ENCODE measurements at regions not wholly inside any gene's neighbourhood (a gene's known extent, or its start where the extent isn't known, plus 50 kb on each side); places are given as distances from the start of the nearest gene placed in this dataset.
"Not testable (repeated sequence)": the region's sequence is repeated elsewhere in the genome, so short reads cannot be mapped to it uniquely, and the experiment has no call there.

DNA sequence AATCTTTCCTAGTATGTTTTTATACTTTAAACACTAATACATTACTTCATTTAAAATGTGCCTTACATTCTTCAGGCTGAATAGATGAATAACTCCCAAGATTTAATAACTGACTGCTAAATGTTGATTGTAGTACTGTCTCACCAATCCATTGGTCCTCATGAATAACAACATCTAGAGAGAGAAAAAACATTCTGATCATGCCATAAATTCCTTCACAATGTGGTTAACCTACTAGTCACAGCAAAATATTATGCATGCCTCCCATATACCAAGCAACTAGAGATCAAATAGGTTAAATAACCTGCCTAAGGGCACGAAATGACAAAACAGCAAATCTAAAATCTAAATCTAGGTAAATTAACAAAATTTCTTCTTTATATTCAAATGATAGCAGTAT lies 66.2 kb downstream of the SYT15 start:
- H3K27me3 Mint-ChIP-seq, H3K36me3 Mint-ChIP-seq, H3K9me3 Mint-ChIP-seq, H3K4me1 Mint-ChIP-seq, H3K27ac Mint-ChIP-seq, H3K4me3 Mint-ChIP-seq: not testable (repeated sequence)

DNA sequence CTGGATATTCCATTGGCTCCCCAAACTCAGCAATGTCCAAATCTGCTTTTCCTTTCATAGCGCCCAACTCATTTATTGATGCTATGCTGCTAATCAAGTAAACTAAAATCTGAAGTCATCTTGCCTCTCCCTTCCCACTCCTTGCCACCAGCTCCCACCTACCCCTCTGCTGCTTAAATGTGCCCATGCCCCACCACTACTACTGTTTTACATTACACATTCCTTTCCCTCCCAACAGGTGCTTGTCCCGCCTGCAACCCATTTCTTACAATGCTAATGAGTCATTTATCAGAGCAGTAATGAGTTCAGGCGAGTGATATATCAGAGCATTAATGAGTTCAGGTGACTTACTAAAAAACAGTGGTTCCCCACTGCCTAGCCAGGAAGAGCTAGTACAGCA lies 67.2 kb downstream of the SYT15 start:
- not testable (repeated sequence) for H3K9me3 Mint-ChIP-seq, H3K4me1 Mint-ChIP-seq, H3K36me3 Mint-ChIP-seq, H3K27me3 Mint-ChIP-seq, H3K27ac Mint-ChIP-seq, H3K4me3 Mint-ChIP-seq

DNA sequence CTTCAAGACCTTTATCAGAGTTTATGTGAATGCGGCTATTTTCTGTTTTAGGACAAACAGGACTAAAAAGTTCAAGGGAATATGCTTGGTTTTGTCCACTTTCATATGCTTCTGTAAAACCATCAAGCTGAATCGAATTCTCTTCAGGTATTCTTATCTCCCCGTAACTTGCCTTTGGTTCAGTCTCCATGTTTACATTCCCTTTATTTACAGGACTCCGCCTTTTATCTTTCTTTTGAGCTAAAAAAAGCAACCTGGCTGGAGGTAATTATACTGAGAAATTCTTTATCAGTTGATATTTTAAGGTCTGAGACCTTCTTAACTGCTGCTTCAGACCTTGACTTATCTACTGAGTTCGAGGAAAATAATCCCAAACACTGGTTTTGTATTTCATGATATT lies 72.0 kb downstream of the SYT15 start:
- H3K9me3 Mint-ChIP-seq, H3K27me3 Mint-ChIP-seq, H3K27ac Mint-ChIP-seq, H3K36me3 Mint-ChIP-seq, H3K4me1 Mint-ChIP-seq, H3K4me3 Mint-ChIP-seq: not testable (repeated sequence)

DNA sequence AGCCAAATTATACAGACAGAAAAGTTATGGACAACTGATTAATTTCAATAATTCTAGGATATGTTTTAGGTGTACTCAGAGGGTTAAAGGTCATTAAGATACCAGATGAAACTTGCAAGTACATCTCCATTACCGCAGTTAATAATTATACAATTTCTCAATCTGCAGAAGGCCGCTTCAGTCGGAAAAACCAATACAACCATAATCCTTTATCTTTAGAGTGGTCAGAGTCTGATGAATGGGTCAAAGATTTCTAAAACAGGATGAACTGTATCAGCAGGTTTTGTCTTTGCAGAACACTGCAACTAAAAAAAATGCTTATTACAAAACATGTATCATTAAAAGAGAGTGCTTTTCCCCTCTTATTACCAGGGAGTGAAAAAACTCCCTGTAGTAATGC lies 78.5 kb downstream of the SYT15 start:
- H3K27ac Mint-ChIP-seq, H3K4me1 Mint-ChIP-seq, H3K4me3 Mint-ChIP-seq, H3K36me3 Mint-ChIP-seq, H3K27me3 Mint-ChIP-seq, H3K9me3 Mint-ChIP-seq: not testable (repeated sequence)

DNA sequence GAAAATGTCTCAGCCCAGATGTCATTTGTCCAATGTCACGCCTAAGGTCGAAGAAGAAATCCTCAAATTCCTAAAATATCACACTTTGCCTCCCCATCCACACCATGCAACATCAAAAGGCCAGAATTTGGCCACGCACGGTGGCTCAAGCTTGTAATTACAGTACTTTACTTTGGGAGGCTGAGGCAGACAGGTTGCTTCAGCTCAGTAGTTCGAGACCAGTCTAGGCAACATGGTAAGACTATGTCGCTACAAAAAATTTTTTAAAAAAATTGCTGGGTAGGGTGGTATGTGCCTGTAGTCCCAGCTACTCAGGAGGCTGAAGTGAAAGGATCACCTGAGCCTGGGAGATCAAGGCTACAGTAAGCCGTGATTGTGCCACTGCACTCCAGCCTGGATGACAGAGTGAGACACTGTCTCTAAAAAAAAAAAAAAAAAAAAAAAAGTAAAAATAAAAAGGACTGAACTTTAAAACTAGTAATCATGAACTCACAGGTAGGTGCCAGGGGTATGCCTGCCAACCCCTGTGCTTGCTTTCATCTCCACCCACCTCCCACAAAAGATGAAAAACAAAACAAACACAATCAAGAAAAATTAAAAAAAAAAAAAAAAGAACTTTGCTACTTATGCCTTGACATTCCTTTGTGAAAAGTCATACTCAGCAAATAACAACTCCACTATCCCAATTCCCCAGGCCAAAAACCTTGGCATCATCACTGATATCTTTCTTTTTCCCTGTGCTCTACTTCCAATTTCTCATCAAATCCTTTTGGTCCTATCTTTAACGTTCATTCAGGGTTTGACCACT lies 81.3 kb downstream of the SYT15 start:
- H3K27me3 Mint-ChIP-seq, H3K4me1 Mint-ChIP-seq, H3K27ac Mint-ChIP-seq, H3K9me3 Mint-ChIP-seq, H3K36me3 Mint-ChIP-seq, H3K4me3 Mint-ChIP-seq: not testable (repeated sequence)

DNA sequence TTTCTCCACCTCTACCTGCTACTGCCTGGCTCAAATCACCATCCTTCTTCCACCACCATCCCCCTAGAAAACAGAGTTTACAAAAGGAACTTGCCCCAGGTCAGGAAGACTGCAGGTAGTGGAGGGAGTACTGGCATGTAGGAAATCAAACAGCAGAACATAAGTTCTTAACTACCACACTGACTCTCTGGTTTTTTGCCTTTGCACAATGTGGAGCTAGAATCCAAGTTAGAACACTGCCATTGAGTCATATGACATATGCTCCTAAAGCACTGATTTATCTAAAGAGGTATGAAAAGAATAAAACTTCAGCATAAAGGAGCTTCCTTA lies 81.9 kb downstream of the SYT15 start:
- not testable (repeated sequence) for H3K9me3 Mint-ChIP-seq, H3K27me3 Mint-ChIP-seq, H3K27ac Mint-ChIP-seq, H3K4me1 Mint-ChIP-seq, H3K36me3 Mint-ChIP-seq, H3K4me3 Mint-ChIP-seq

DNA sequence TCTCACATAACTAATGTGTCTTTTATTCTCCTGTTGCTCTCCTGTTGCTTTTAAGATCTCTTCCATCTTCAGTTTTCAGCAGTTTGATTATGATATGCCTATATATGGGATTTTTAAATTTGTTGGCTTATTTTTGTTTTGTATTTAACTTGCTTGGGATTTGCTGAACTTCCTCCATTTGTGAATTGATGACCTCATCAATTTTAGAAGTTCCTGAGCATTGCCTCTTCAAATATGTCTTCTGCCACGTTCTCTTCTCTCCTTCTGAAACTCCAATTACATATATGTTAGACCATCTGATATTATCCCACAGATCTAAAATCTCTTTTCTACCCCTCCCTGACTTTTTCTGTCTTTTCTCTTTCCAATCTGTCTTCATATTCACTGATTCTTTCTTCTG lies 86.6 kb downstream of the SYT15 start:
- H3K9me3 Mint-ChIP-seq, H3K4me1 Mint-ChIP-seq, H3K27me3 Mint-ChIP-seq, H3K36me3 Mint-ChIP-seq, H3K27ac Mint-ChIP-seq, H3K4me3 Mint-ChIP-seq: not testable (repeated sequence)

DNA sequence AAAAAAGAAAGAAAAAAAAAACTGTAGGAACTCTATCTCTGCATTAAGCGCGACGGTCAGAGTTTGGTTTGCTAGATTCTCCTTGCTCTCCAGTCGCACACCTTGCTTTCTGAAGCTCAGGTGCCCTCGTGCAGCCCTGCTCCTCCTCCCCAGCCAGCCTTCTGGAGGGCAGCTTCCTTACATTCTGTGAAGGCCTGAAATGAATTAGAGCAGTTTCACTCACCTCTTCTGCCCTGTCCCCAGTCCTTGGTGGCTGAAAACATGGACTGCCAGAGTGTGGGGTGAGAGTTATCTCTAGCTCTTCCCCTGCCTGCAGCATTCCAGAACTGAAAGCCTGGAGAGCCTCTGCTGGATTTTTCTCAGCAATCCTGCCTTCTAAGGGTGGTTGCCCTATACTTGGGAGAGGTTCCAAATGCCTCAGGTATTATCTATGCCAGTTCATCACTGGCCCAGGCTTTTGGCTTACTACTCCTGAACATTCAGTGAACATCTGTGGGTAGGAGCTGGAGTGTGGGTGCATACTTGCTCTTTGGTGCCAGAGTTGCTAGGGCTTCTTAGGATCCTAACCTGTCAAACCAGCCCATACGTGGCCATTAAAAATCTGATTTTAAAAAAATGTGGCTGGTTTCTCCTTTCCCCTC lies 89.5 kb downstream of the SYT15 start:
- H3K36me3 Mint-ChIP-seq, H3K9me3 Mint-ChIP-seq, H3K27me3 Mint-ChIP-seq, H3K27ac Mint-ChIP-seq, H3K4me1 Mint-ChIP-seq, H3K4me3 Mint-ChIP-seq: not testable (repeated sequence)

DNA sequence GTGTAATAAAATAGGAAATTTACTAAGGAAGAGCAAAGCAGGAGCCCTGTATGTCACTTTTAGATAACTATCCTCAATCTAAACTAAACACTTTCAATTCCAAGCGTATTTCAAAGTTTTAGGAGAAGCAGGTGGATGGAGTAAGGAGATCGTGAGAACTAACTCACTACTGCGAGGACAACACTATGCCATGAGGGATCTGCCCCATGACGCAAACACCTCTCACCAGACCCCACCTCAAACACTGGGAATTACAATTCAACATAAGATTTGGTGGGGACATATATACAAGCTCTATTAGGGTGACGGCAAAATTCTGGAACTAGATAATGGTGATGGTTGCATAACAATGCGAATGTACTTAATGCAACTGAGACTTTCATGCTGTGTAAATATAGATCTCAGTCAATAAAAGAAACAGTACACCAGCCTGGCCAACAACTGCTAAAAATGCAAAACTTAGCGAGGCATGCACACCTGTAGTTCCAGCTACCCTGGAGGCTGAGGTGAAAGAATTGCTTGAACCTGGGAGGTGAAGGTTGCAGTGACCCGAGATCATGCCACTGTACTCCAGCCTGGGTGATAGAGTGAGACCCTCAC lies 99.0 kb downstream of the SYT15 start:
- H3K4me3 Mint-ChIP-seq, H3K36me3 Mint-ChIP-seq, H3K9me3 Mint-ChIP-seq, H3K27me3 Mint-ChIP-seq, H3K27ac Mint-ChIP-seq, H3K4me1 Mint-ChIP-seq: not testable (repeated sequence)

DNA sequence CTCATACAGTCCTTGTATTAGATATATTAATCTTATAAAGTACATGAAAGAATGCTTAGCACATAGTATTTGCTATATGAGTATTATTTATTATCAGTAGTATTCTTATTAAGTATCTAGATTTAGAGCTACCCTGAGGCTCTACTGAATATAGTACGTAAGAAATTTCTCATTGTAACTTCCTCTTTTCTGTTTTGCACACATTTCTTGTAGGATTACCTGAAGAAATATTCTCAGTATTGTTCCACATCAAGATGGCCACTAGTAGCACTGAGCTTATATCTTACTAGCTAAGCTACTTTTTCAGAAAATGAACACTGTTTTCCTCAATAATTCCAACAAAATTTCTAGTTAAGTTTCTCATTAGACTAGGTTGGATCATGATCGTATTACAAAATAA lies 112.5 kb downstream of the SYT15 start:
- not testable (repeated sequence) for H3K27me3 Mint-ChIP-seq, H3K36me3 Mint-ChIP-seq, H3K4me1 Mint-ChIP-seq, H3K4me3 Mint-ChIP-seq, H3K9me3 Mint-ChIP-seq, H3K27ac Mint-ChIP-seq

DNA sequence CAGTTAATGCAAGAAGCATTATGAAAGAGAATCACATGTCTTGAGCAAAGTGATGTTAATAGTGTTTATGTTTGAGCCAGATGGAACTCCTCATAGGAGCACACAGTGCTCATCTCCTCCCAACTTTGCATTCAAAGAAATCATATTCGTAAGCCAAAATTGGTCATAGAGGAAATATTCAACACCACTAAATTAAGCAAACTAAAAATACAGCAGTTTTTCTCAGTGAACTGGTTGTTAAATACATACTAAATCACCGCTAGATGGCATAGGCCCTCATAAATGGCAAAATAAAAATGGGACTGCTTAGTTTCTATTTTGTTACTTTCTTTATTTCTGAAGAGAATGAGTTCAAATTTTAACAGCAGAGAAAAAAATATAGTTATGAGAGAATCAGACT lies 114.3 kb downstream of the SYT15 start:
- H3K4me3 Mint-ChIP-seq, H3K4me1 Mint-ChIP-seq, H3K27ac Mint-ChIP-seq, H3K27me3 Mint-ChIP-seq, H3K9me3 Mint-ChIP-seq, H3K36me3 Mint-ChIP-seq: not testable (repeated sequence)

DNA sequence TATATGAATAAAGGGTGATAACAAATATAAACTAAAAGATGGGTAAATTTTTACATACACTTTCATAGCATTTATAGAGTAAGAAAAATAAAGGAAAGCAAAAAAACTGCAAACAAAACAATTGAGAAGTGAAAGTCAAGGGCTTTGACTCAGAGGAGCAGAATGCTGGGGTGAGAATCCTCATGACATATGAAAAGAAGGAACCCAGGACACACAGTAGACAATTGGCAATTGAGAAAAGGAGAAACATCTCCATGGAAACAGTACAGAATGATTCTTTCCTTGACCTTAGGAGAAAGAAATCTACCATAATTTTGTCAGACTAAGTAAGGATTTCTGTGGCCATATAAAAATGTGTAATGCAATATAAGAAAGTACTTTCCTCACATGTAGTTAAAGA lies 138.3 kb downstream of the SYT15 start:
- H3K9me3 Mint-ChIP-seq = not testable (repeated sequence)

DNA sequence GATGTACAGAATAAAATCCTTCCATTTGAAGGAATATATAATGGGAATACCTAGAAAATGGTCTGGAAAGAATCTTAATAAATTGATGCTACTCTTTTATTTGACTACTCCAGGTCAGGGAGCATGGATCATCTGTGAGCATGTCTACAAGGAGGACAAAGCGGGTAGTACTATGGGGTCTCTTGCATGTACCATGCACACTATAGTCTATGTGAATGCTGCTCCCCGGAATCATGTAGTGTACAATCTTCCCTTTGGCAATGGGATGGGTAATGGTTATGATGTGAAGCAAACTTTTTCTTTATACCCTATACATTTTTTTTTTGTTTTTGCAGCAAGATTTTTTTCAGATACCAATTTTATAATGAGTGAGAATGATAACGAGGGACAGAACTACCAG lies 139.1 kb downstream of the SYT15 start:
- not testable (repeated sequence) for H3K27ac Mint-ChIP-seq, H3K4me1 Mint-ChIP-seq, H3K4me3 Mint-ChIP-seq, H3K36me3 Mint-ChIP-seq, H3K9me3 Mint-ChIP-seq, H3K27me3 Mint-ChIP-seq

More for the DNA sequence above, 138.3 kb downstream of the SYT15 start:
- H3K27me3 Mint-ChIP-seq, H3K4me3 Mint-ChIP-seq, H3K36me3 Mint-ChIP-seq, H3K4me1 Mint-ChIP-seq, H3K27ac Mint-ChIP-seq: not testable (repeated sequence)

DNA sequence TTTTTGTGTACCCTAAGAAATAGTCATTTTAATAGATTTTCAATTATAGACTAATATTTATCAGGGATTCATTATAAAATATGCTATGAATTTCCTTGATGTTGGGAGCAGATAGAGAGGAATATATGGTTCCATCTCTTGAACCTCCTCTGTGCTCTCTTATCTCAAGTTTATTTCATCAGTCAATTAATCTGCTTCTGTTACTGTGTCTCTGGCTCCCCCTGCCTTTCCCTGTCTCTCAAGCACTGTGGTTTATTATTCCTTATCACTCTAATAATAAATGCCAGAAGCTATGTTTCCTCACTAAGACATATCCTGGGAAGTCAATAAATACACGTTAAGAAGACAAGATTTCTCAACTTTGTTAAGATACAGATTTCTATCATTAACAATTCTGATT lies 141.5 kb downstream of the SYT15 start:
- not testable (repeated sequence) for H3K9me3 Mint-ChIP-seq, H3K27ac Mint-ChIP-seq, H3K27me3 Mint-ChIP-seq, H3K4me1 Mint-ChIP-seq, H3K36me3 Mint-ChIP-seq, H3K4me3 Mint-ChIP-seq

DNA sequence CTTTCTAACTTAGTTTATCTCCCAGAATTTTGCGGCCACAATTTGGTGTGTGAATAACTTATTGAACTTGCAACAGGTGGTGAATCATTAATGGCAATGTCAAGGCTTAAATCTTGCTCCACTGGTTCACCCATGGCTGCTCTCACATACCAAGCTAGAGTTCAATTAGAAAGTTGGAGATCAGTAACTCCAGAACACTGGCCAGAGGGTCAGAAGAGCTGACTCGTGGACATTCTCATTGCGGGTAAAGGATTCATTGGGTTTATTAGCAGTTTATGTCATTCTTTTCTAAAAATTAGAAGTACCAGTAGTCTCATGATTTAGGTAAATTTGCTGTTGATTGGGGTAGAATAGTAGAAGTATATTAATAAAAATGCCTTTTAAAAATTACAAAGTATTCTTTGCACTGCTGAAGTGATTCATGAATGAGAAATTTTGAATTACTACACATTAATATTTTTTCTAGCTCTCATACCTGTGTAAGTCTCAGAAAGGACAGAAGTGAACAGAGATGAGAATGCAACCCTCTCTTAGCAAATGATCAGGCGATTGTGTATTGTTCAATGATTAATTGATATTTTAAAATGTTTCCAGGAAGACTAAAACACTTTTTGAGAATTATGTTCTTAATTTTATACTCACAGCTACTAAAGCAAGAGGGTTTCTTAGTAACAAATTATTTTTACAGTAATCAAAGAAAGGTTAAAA lies 142.0 kb downstream of the SYT15 start:
- H3K36me3 Mint-ChIP-seq, H3K27me3 Mint-ChIP-seq: not testable (repeated sequence)

DNA sequence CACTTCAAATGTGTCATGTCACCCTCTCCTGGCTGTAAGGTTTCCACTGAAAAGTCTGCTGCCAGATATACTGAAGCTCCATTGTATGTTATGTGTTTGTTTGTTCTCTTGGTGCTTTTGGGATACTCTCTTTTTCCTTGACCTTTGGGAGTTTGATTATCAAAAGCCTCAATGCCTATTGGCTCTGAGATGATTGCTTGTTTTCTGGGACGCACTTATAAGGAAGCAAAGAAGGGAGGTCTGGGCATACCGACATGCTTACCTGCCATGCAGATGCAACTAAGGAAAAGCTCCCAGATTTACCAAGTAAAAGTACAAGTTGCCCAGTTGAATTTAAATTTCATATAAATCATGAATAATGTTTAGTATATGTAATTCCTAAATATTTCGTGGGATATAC lies 145.3 kb downstream of the SYT15 start:
- H3K9me3 Mint-ChIP-seq, H3K36me3 Mint-ChIP-seq, H3K27me3 Mint-ChIP-seq, H3K27ac Mint-ChIP-seq, H3K4me1 Mint-ChIP-seq, H3K4me3 Mint-ChIP-seq: not testable (repeated sequence)

More for the DNA sequence above, 142.0 kb downstream of the SYT15 start:
- H3K27ac Mint-ChIP-seq, H3K9me3 Mint-ChIP-seq, H3K4me3 Mint-ChIP-seq, H3K4me1 Mint-ChIP-seq: not testable (repeated sequence)

DNA sequence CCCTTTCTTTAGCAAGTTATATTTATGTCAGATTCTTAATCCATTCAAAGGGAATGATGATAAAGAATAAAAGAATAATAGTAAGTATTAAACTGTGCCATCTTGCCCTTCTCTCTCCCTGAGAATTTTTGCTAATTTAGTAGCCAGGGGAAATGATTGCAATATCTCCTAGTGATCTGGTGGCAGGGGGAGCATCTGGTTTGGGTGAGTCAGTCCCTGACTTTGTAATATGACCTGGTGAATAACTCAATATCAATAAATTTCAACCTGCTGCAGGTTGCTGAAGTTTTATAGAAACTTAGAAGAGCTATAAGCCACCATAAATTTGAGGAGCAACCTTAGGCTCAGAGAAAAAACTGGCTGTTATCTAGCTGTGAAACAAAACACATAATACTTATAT lies 149.4 kb downstream of the SYT15 start:
- H3K4me1 Mint-ChIP-seq, H3K9me3 Mint-ChIP-seq: not testable (repeated sequence)

More for the DNA sequence above, 149.4 kb downstream of the SYT15 start:
- not testable (repeated sequence) for H3K36me3 Mint-ChIP-seq, H3K27me3 Mint-ChIP-seq, H3K4me3 Mint-ChIP-seq, H3K27ac Mint-ChIP-seq

Measured in activated naive CD4-positive, alpha-beta T cell treated with anti-CD3 and anti-CD28 coated beads, Interleukin-2, amount 50 U/mL, for 24 hours (primary cell).